ENCODE measurements at regions not wholly inside any gene's neighbourhood (a gene's known extent, or its start where the extent isn't known, plus 50 kb on each side); places are given as distances from the start of the nearest gene placed in this dataset.
"Not testable (repeated sequence)": the region's sequence is repeated elsewhere in the genome, so short reads cannot be mapped to it uniquely, and the experiment has no call there.

GRCh38 chrX:68988865-68989264 is 160.0 kb downstream of the EFNB1 start:
- H3K4me1 Mint-ChIP-seq = no peaks in the 10 kb centered on the region
- ATAC-seq = no peak

GRCh38 chrX:68985135-68985755 is 156.4 kb downstream of the EFNB1 start:
- DNase-seq (no peak), ATAC-seq (no peak)
- H3K4me3 Mint-ChIP-seq = no peak overlapping the region
- H3K4me1 Mint-ChIP-seq = no peaks in the 10 kb centered on the region
- no peaks in the 10 kb centered on the region for H3K9me3 Mint-ChIP-seq
- no peak overlapping the region for H3K27ac Mint-ChIP-seq
- H3K27me3 Mint-ChIP-seq = no peaks in the 10 kb centered on the region

More at GRCh38 chrX:68988865-68989264, 160.0 kb downstream of the EFNB1 start:
- Mint-ChIP-seq H3K4me3 (no peak overlapping the region), H3K9me3 (no peaks in the 10 kb centered on the region), H3K27ac (no peak overlapping the region), H3K27me3 (no peaks in the 10 kb centered on the region)
- DNase-seq = no peak

GRCh38 chrX:68983004-68983857 is 154.4 kb downstream of the EFNB1 start:
- H3K9me3 Mint-ChIP-seq = no peaks in the 10 kb centered on the region
- H3K4me3 Mint-ChIP-seq = no peak overlapping the region
- no peaks in the 10 kb centered on the region for H3K27me3 Mint-ChIP-seq
- DNase-seq (no peak), ATAC-seq (no peak)
- H3K27ac Mint-ChIP-seq = no peak overlapping the region
- H3K4me1 Mint-ChIP-seq = no peaks in the 10 kb centered on the region

GRCh38 chrX:68982476-68982875 is 153.7 kb downstream of the EFNB1 start:
- no peak for DNase-seq

GRCh38 chrX:68980906-68981616 is 152.2 kb downstream of the EFNB1 start:
- no peak overlapping the region for H3K4me3 Mint-ChIP-seq

More at GRCh38 chrX:68982476-68982875, 153.7 kb downstream of the EFNB1 start:
- Mint-ChIP-seq H3K9me3 (no peaks in the 10 kb centered on the region), H3K4me3 (no peak overlapping the region), H3K4me1 (no peaks in the 10 kb centered on the region), H3K27me3 (no peaks in the 10 kb centered on the region), H3K27ac (no peak overlapping the region)
- no peak for ATAC-seq

GRCh38 chrX:68978655-68979054 is 149.8 kb downstream of the EFNB1 start:
- H3K27ac Mint-ChIP-seq = no peak overlapping the region
- H3K4me1 Mint-ChIP-seq = no peaks in the 10 kb centered on the region
- DNase-seq = no peak
- peaks cover 8 to 13% of the 10 kb centered on the region in 2 donors for H3K9me3 Mint-ChIP-seq
- no peak overlapping the region for H3K4me3 Mint-ChIP-seq
- H3K27me3 Mint-ChIP-seq = no peaks in the 10 kb centered on the region
- no peak for ATAC-seq

More at GRCh38 chrX:68980906-68981616, 152.2 kb downstream of the EFNB1 start:
- Mint-ChIP-seq H3K9me3 (peaks cover 6% of the 10 kb centered on the region in 2 donors), H3K27me3 (no peaks in the 10 kb centered on the region), H3K4me1 (no peaks in the 10 kb centered on the region), H3K27ac (no peak overlapping the region)
- ATAC-seq (no peak), DNase-seq (no peak)

GRCh38 chrX:68978255-68978654 is 149.4 kb downstream of the EFNB1 start:
- H3K27ac Mint-ChIP-seq = no peak overlapping the region
- no peaks in the 10 kb centered on the region for H3K4me1 Mint-ChIP-seq
- no peak for DNase-seq

GRCh38 chrX:68953331-68953730 is 124.5 kb downstream of the EFNB1 start:
- Mint-ChIP-seq H3K9me3 (no peaks in the 10 kb centered on the region), H3K4me3 (no peak overlapping the region), H3K27me3 (no peaks in the 10 kb centered on the region), H3K4me1 (no peaks in the 10 kb centered on the region), H3K27ac (no peak overlapping the region)
- DNase-seq (no peak), ATAC-seq (no peak)

More at GRCh38 chrX:68978255-68978654, 149.4 kb downstream of the EFNB1 start:
- no peak overlapping the region for H3K4me3 Mint-ChIP-seq
- no peak for ATAC-seq
- H3K27me3 Mint-ChIP-seq = no peaks in the 10 kb centered on the region
- H3K9me3 Mint-ChIP-seq = peaks cover 8 to 13% of the 10 kb centered on the region in 2 donors

GRCh38 chrX:68951942-68952619 is 123.3 kb downstream of the EFNB1 start:
- ATAC-seq, DNase-seq, H3K27ac Mint-ChIP-seq, H3K9me3 Mint-ChIP-seq, H3K4me3 Mint-ChIP-seq, H3K27me3 Mint-ChIP-seq, H3K4me1 Mint-ChIP-seq: not testable (repeated sequence)

GRCh38 chrX:68950937-68951336 is 122.1 kb downstream of the EFNB1 start:
- no peak overlapping the region for H3K4me3 Mint-ChIP-seq
- H3K27ac Mint-ChIP-seq = no peak overlapping the region
- no peaks in the 10 kb centered on the region for H3K9me3 Mint-ChIP-seq
- H3K27me3 Mint-ChIP-seq = no peaks in the 10 kb centered on the region
- no peak for DNase-seq
- no peaks in the 10 kb centered on the region for H3K4me1 Mint-ChIP-seq
- no peak for ATAC-seq

- Mint-ChIP-seq H3K9me3 (no peaks in the 10 kb centered on the region), H3K4me1 (no peaks in the 10 kb centered on the region), H3K27ac (no peak overlapping the region), H3K4me3 (no peak overlapping the region), H3K27me3 (no peaks in the 10 kb centered on the region)
- DNase-seq (no peak), ATAC-seq (no peak)
Measured at GRCh38 chrX:68947882-68948605, 119.2 kb downstream of the EFNB1 start.

- DNase-seq (no peak), ATAC-seq (no peak)
- no peak overlapping the region for H3K4me3 Mint-ChIP-seq
- H3K4me1 Mint-ChIP-seq = no peaks in the 10 kb centered on the region
- no peaks in the 10 kb centered on the region for H3K9me3 Mint-ChIP-seq
- no peak overlapping the region for H3K27ac Mint-ChIP-seq
- no peaks in the 10 kb centered on the region for H3K27me3 Mint-ChIP-seq
Measured at GRCh38 chrX:68945603-68946228, 116.9 kb downstream of the EFNB1 start.

GRCh38 chrX:68945081-68945602 is 116.3 kb downstream of the EFNB1 start:
- no peak overlapping the region for H3K27ac Mint-ChIP-seq
- H3K4me3 Mint-ChIP-seq = no peak overlapping the region
- H3K27me3 Mint-ChIP-seq = no peaks in the 10 kb centered on the region
- H3K9me3 Mint-ChIP-seq = no peaks in the 10 kb centered on the region
- no peak for DNase-seq
- ATAC-seq = no peak
- H3K4me1 Mint-ChIP-seq = no peaks in the 10 kb centered on the region

GRCh38 chrX:68944211-68944610 is 115.4 kb downstream of the EFNB1 start:
- H3K27ac Mint-ChIP-seq = no peak overlapping the region
- DNase-seq = no peak
- no peaks in the 10 kb centered on the region for H3K9me3 Mint-ChIP-seq
- no peak for ATAC-seq
- H3K4me1 Mint-ChIP-seq = no peaks in the 10 kb centered on the region
- H3K27me3 Mint-ChIP-seq = no peaks in the 10 kb centered on the region
- no peak overlapping the region for H3K4me3 Mint-ChIP-seq
